ENCODE measurements at regions not wholly inside any gene's neighbourhood (a gene's known extent, or its start where the extent isn't known, plus 50 kb on each side); places are given as distances from the start of the nearest gene placed in this dataset.

DNA sequence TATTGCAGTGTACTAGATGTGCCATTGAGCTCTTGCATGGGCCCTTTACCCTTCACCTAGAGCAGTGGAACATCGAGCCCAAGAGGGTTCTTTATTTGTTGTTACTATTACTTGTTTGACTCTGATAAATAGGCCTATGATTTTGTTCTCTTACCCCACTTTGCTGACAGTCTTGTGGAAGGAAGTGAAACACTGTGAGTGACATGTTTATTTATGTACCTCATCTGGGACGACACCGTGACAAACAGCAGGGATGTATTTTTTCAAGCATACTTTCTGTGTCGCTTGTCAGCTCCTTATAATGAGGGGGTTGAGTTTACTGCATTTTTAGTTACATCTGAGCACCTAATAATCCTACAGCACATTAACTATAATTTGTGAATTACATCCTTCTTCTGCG lies 1010.3 kb upstream of the TENM4 start:
- TF ChIP-seq, protein P1, sequence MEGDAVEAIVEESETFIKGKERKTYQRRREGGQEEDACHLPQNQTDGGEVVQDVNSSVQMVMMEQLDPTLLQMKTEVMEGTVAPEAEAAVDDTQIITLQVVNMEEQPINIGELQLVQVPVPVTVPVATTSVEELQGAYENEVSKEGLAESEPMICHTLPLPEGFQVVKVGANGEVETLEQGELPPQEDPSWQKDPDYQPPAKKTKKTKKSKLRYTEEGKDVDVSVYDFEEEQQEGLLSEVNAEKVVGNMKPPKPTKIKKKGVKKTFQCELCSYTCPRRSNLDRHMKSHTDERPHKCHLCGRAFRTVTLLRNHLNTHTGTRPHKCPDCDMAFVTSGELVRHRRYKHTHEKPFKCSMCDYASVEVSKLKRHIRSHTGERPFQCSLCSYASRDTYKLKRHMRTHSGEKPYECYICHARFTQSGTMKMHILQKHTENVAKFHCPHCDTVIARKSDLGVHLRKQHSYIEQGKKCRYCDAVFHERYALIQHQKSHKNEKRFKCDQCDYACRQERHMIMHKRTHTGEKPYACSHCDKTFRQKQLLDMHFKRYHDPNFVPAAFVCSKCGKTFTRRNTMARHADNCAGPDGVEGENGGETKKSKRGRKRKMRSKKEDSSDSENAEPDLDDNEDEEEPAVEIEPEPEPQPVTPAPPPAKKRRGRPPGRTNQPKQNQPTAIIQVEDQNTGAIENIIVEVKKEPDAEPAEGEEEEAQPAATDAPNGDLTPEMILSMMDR (IDR thresholded peaks at IDR 0.05): no peak
- no peak for TF ChIP-seq POLR2A (IDR thresholded peaks at IDR 0.05)

All from heart left ventricle (tissue), 13 donors.